H1 (cell line): ENCODE measurements at regions not wholly inside any gene's neighbourhood (a gene's known extent, or its start where the extent isn't known, plus 50 kb on each side); places are given as distances from the start of the nearest gene placed in this dataset.
A peak's percentile ranks its signal among the peaks of the same experiment; 100 is the strongest.

Experiments used
- CTCF ChIA-PET: fragments of 300-600 bp; sonication (Branson Sonifier 250); formaldehyde crosslinking; loops from one replicate; lab custom pipeline; 2021; ENCODE audit not compliant: partially characterized antibody; lab: Charles Lee
- POLR2A ChIA-PET: fragments of 300-600 bp; sonication (Branson Sonifier 250); formaldehyde crosslinking; loops from one replicate; lab custom pipeline; 2021; ENCODE audit warnings: inconsistent platforms; ENCODE audit not compliant: partially characterized antibody; lab: Charles Lee
- DNase-seq, 2 experiments: peaks; one replicate each; pipeline versions ENCODE4 v3.0.0 to v3.0.0-alpha.2; 2010 to 2022; ENCODE audit warnings: low spot score in 2 of 2, low read depth in 1 of 2, mixed read lengths in 1 of 2
- FAIRE-seq: peaks from 2 replicates; lab custom pipeline; 2011; peaks lifted over from hg19 to GRCh38; lab: Jason Lieb, UNC
- H2AFZ ChIP-seq: 2 replicates; pipeline ENCODE4 v1.8.1; 2012; ENCODE audit warnings: low read length, inconsistent platforms
- H2AK5ac ChIP-seq: 2 replicates; pipeline ENCODE4 v1.6.1; 2013; ENCODE audit warnings: low read depth, low read length
- H2BK120ac ChIP-seq: replicated peaks from 2 replicates; pipeline ENCODE3; 2013; ENCODE audit warnings: low read depth, low read length, inconsistent platforms
- H2BK12ac ChIP-seq: 2 replicates; pipeline ENCODE4 v1.6.1; 2013; ENCODE audit warnings: low read depth, low read length
- H2BK15ac ChIP-seq: 2 replicates; pipeline ENCODE4 v1.6.1; 2013; ENCODE audit warnings: low read length
- H2BK20ac ChIP-seq: 2 replicates; pipeline ENCODE4 v1.6.1; 2013; ENCODE audit warnings: low read length
- H2BK5ac ChIP-seq: 2 replicates; pipeline ENCODE4 v1.6.1; 2013; ENCODE audit warnings: low read depth, low read length
- H3K14ac ChIP-seq: 2 replicates; pipeline ENCODE4 v1.6.1; 2013; ENCODE audit warnings: inconsistent platforms; ENCODE audit not compliant: insufficient read length
- H3K18ac ChIP-seq: 2 replicates; pipeline ENCODE4 v1.6.1; 2013; ENCODE audit warnings: low read length; ENCODE audit errors: extremely low read depth
- H3K23ac ChIP-seq: 2 replicates; pipeline ENCODE4 v1.6.1; 2013; ENCODE audit warnings: inconsistent platforms; ENCODE audit not compliant: insufficient read length
- H3K23me2 ChIP-seq: 2 replicates; pipeline ENCODE4 v1.6.1; 2013; ENCODE audit warnings: low read depth, low read length
- H3K27ac ChIP-seq: 2 replicates; pipeline ENCODE4 v1.6.1; 2011; ENCODE audit warnings: low read depth, low read length, inconsistent platforms
- H3K27me3 ChIP-seq, 4 experiments: replicated peaks in 1 of 4; 1 replicate in 1 of 4; 2 replicates in 3 of 4; pipeline versions ENCODE4 v1.6.1 to v1.8.1; 2011 to 2013; ENCODE audit warnings: low read length in 3 of 4, mild to moderate bottlenecking in 3 of 4, inconsistent platforms in 2 of 4, mixed read lengths in 2 of 4, moderate library complexity in 1 of 4; ENCODE audit not compliant: control insufficient read depth in 3 of 4, insufficient read depth in 3 of 4; ENCODE audit errors: extremely low read depth in 1 of 4
- H3K36me3 ChIP-seq, 4 experiments: 2 replicates each; pipeline versions ENCODE4 v1.6.1 to v1.8.1; 2011 to 2013; ENCODE audit warnings: mild to moderate bottlenecking in 4 of 4, low read length in 3 of 4, moderate library complexity in 2 of 4, control low read depth in 1 of 4, inconsistent platforms in 1 of 4; ENCODE audit not compliant: insufficient read depth in 4 of 4, control insufficient read depth in 2 of 4
- H3K4ac ChIP-seq: replicated peaks from 2 replicates; pipeline ENCODE3; 2013; ENCODE audit warnings: low read length, low read depth, mixed read lengths, inconsistent platforms; ENCODE audit not compliant: insufficient read length
- H3K4me1 ChIP-seq, 4 experiments: replicated peaks in 1 of 4; 1 replicate in 1 of 4; 2 replicates in 3 of 4; pipeline versions ENCODE4 v1.6.1 to v1.8.1; 2011 to 2013; ENCODE audit warnings: low read length in 3 of 4, inconsistent platforms in 2 of 4, mixed read lengths in 1 of 4; ENCODE audit not compliant: insufficient read depth in 4 of 4, control insufficient read depth in 3 of 4
- H3K4me2 ChIP-seq, 2 experiments: 2 replicates each; pipeline versions ENCODE4 v1.6.1 to v1.8.1; 2011 to 2013; ENCODE audit warnings: low read depth in 2 of 2, low read length in 2 of 2, control low read depth in 1 of 2, inconsistent platforms in 1 of 2, mild to moderate bottlenecking in 1 of 2; ENCODE audit not compliant: insufficient read depth in 1 of 2
- H3K4me3 ChIP-seq, 4 experiments: fragments of 200-600, 300-600 bp in 1 of 4; sonication (generic), shearing (Covaris generic), sonication (Bioruptor Twin) in 1 of 4; 2 replicates each; pipeline versions ENCODE4 v1.5.1 to v1.8.1; 2011 to 2016; ENCODE audit warnings: low read length in 4 of 4, low read depth in 3 of 4, control low read depth in 2 of 4, inconsistent platforms in 2 of 4, mild to moderate bottlenecking in 2 of 4, mixed read lengths in 1 of 4, moderate library complexity in 1 of 4; ENCODE audit not compliant: insufficient read depth in 2 of 4; ENCODE audit errors: extremely low read depth in 1 of 4
- H3K56ac ChIP-seq: replicated peaks from 2 replicates; pipeline ENCODE3; 2013; ENCODE audit warnings: low read depth, mild to moderate bottlenecking, mixed read lengths, low read length, inconsistent platforms; ENCODE audit not compliant: insufficient read length
- H3K79me1 ChIP-seq: 2 replicates; pipeline ENCODE4 v1.6.1; 2013; ENCODE audit warnings: low read depth, low read length, control low read depth
- H3K79me2 ChIP-seq, 2 experiments: 2 replicates each; pipeline versions ENCODE4 v1.6.1 to v1.8.1; 2012 to 2013; ENCODE audit warnings: low read length in 2 of 2, mild to moderate bottlenecking in 2 of 2, inconsistent platforms in 1 of 2; ENCODE audit not compliant: insufficient read depth in 2 of 2, control insufficient read depth in 1 of 2
- H3K9ac ChIP-seq, 4 experiments: replicated peaks in 1 of 4; 1 replicate in 1 of 4; 2 replicates in 3 of 4; pipeline versions ENCODE4 v1.6.1 to v1.8.1; 2011 to 2013; ENCODE audit warnings: low read depth in 3 of 4, low read length in 3 of 4, control low read depth in 2 of 4, mild to moderate bottlenecking in 2 of 4, moderate library complexity in 2 of 4, inconsistent platforms in 1 of 4; ENCODE audit errors: extremely low read depth in 1 of 4
- H3K9me3 ChIP-seq, 2 experiments: 2 replicates each; pipeline versions ENCODE4 v1.6.1 to v1.8.1; 2012 to 2013; ENCODE audit warnings: mild to moderate bottlenecking in 2 of 2, moderate library complexity in 2 of 2, control low read depth in 1 of 2, inconsistent platforms in 1 of 2, low read depth in 1 of 2, low read length in 1 of 2, mixed read lengths in 1 of 2; ENCODE audit not compliant: insufficient read depth in 2 of 2
- H4K20me1 ChIP-seq, 2 experiments: replicated peaks in 1 of 2; 2 replicates each; pipeline versions ENCODE3 to v1.8.1; 2011 to 2013; ENCODE audit warnings: inconsistent platforms in 2 of 2, low read length in 2 of 2, mild to moderate bottlenecking in 1 of 2; ENCODE audit not compliant: insufficient read depth in 2 of 2, control insufficient read depth in 1 of 2
- H4K5ac ChIP-seq: 2 replicates; pipeline ENCODE4 v1.6.1; 2013; ENCODE audit warnings: low read length, low read depth, mixed read lengths, inconsistent platforms; ENCODE audit not compliant: insufficient read length
- H4K8ac ChIP-seq: 2 replicates; pipeline ENCODE4 v1.8.0; 2013; ENCODE audit warnings: mild to moderate bottlenecking, moderate library complexity, low read length, inconsistent platforms; ENCODE audit not compliant: insufficient read depth; ENCODE audit errors: extremely low read depth
- H4K91ac ChIP-seq: replicated peaks from 2 replicates; pipeline ENCODE3; 2013; ENCODE audit warnings: low read length, mixed read lengths, inconsistent platforms; ENCODE audit not compliant: insufficient read length
- BACH1 ChIP-seq: IDR thresholded peaks from 2 replicates; pipeline ENCODE4 v1.6.1; 2012; ENCODE audit warnings: low read length, improper control_type of control experiment
- BCL11A ChIP-seq, 2 experiments: IDR thresholded peaks; one replicate each; pipeline ENCODE4 v1.6.1; 2011; ENCODE audit warnings: low read depth in 2 of 2, low read length in 2 of 2, mild to moderate bottlenecking in 2 of 2
- BRCA1 ChIP-seq: IDR thresholded peaks from 2 replicates; pipeline ENCODE4 v1.6.1; 2012; ENCODE audit warnings: low read depth, low read length, improper control_type of control experiment
- CEBPB ChIP-seq: IDR thresholded peaks from 2 replicates; pipeline ENCODE4 v1.6.1; 2012; ENCODE audit warnings: low read depth, low read length
- CHD1 ChIP-seq: IDR thresholded peaks from 2 replicates; pipeline ENCODE4 v1.6.1; 2012; ENCODE audit warnings: low read depth, low read length, improper control_type of control experiment
- GTF2F1 ChIP-seq: IDR thresholded peaks from 2 replicates; pipeline ENCODE4 v1.6.1; 2012; ENCODE audit warnings: low read depth, low read length, improper control_type of control experiment, borderline replicate concordance
- HDAC6 ChIP-seq: IDR thresholded peaks from one replicate; pipeline ENCODE4 v1.7.1; 2012; ENCODE audit warnings: low read depth, mild to moderate bottlenecking, inconsistent platforms, low read length, moderate library complexity
- KDM4A ChIP-seq: IDR thresholded peaks from one replicate; pipeline ENCODE4 v1.7.1; 2012; ENCODE audit warnings: low read depth, mild to moderate bottlenecking, moderate library complexity, low read length, inconsistent platforms; ENCODE audit not compliant: severe bottlenecking
- MAX ChIP-seq: IDR thresholded peaks from 2 replicates; pipeline ENCODE4 v1.6.1; 2012; ENCODE audit warnings: inconsistent platforms
- PHF8 ChIP-seq: fragments of 200-600 bp; sonication (generic); conservative IDR thresholded peaks from 2 replicates; pipeline ENCODE4 v1.7.1; 2012; ENCODE audit warnings: low read depth, mild to moderate bottlenecking, inconsistent platforms, low read length, moderate library complexity
- SP4 ChIP-seq: IDR thresholded peaks from 2 replicates; pipeline ENCODE4 v1.6.1; 2012; ENCODE audit warnings: low read length, inconsistent platforms
- TAF1 ChIP-seq: IDR thresholded peaks from 2 replicates; pipeline ENCODE4 v1.6.1; 2011; ENCODE audit warnings: mild to moderate bottlenecking, low read depth, low read length
- TAF7 ChIP-seq: optimal IDR thresholded peaks from 2 replicates; pipeline ENCODE3; 2011; ENCODE audit warnings: low read depth, mild to moderate bottlenecking, inconsistent platforms, low read length, moderate library complexity, borderline replicate concordance
- TCF12 ChIP-seq: IDR thresholded peaks from 2 replicates; pipeline ENCODE4 v1.6.1; 2011; ENCODE audit warnings: low read depth, mild to moderate bottlenecking, low read length
- WGBS, 2 experiments: shearing (Covaris generic) in 1 of 2; methylation state at CpG; one replicate each; pipeline versions ENCODE4 v1.1.6 to v1.1.7; 2013 to 2015; ENCODE audit warnings: low lambda C conversion rate in 2 of 2, mixed read lengths in 2 of 2, inconsistent platforms in 1 of 2, low coverage in 1 of 2, missing lambda C conversion rate in 1 of 2; ENCODE audit not compliant: insufficient replicate concordance in 2 of 2, insufficient coverage in 1 of 2, insufficient read length in 1 of 2; ENCODE audit errors: extremely low coverage in 1 of 2, missing lambda C conversion rate in 1 of 2; 5-methylcytosine and 5-hydroxymethylcytosine counted together
- TF ChIP-seq, protein P1 (sequence below): IDR thresholded peaks from 2 replicates; pipeline ENCODE4 v1.6.1; 2012; ENCODE audit warnings: inconsistent platforms

DNA sequence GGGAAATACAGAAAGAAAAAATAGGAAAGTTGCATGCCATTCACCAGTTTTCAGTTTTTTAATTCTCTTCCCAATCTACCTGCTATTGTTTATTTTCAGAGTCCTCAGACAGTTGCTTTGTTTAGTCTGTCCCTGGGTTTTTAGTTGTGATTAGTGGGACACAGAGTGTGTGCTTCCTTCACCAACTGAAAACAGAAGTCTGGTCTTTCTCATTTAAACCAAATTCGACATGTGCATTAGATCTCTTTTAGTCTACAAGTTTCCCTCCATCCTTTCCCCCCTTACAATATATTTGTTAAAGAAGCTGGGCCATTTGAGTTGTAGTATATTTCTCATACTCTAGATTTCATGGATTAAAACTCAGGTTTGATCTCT lies 58.7 kb upstream of the STMND1 start:
- no peaks in the 10 kb centered on the region for H4K20me1 ChIP-seq
- FAIRE-seq: no peak
- no peak overlapping the region for H3K14ac ChIP-seq
- no peak overlapping the region for H3K9ac ChIP-seq
- ChIA-PET CTCF (interaction anchor here (0.5 to 1.7 kb wide), 3 partner anchors 47 to 425 kb away, joined by 3 to 5 read pairs (median 3); no protein-coding TSS in a partner anchor), POLR2A (no interaction called here)
- no peak overlapping the region for H3K18ac ChIP-seq
- no peak overlapping the region for H3K56ac ChIP-seq
- H3K79me1 ChIP-seq: no peaks in the 10 kb centered on the region
- no peak overlapping the region for H2BK20ac ChIP-seq
- no peak overlapping the region for H4K91ac ChIP-seq
- H2AFZ ChIP-seq: peak overlapping the region; percentile 63; the same call in 1 of the 2 replicates
- H3K27me3 ChIP-seq: no peaks in the 10 kb centered on the region
- H3K9me3 ChIP-seq: no peaks in the 10 kb centered on the region
- no peak overlapping the region for H3K27ac ChIP-seq
- no peak overlapping the region for H3K4me3 ChIP-seq
- H3K23ac ChIP-seq: no peak overlapping the region
- H2BK5ac ChIP-seq: no peak overlapping the region
- no peaks in the 10 kb centered on the region for H3K4me1 ChIP-seq
- WGBS, 2 experiments: 46% methylated on average over 1 of the region's 1 CpG; no CpG with 5 or more reads in 1 of the 2 experiments
- H2BK12ac ChIP-seq: no peak overlapping the region
- no peak overlapping the region for H2AK5ac ChIP-seq
- no peak overlapping the region for H2BK15ac ChIP-seq
- no peak overlapping the region for H4K5ac ChIP-seq
- H4K8ac ChIP-seq: no peak overlapping the region
- peak overlapping the region in 1 of 2 experiments; percentile 4; a peak in 2 of 4 replicates for H3K4me2 ChIP-seq
- DNase-seq: no peak
- H2BK120ac ChIP-seq: no peak overlapping the region
- H3K23me2 ChIP-seq: no peaks in the 10 kb centered on the region
- no peak overlapping the region for H3K4ac ChIP-seq
- no peaks in the 10 kb centered on the region for H3K79me2 ChIP-seq
- no peaks in the 10 kb centered on the region for H3K36me3 ChIP-seq
- no peak for TF ChIP-seq SP4
- TF ChIP-seq, protein P1, sequence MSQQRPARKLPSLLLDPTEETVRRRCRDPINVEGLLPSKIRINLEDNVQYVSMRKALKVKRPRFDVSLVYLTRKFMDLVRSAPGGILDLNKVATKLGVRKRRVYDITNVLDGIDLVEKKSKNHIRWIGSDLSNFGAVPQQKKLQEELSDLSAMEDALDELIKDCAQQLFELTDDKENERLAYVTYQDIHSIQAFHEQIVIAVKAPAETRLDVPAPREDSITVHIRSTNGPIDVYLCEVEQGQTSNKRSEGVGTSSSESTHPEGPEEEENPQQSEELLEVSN: no peak
- TF ChIP-seq CEBPB: no peak
- TF ChIP-seq PHF8: no peak
- no peak for TF ChIP-seq HDAC6
- TF ChIP-seq TAF1: no peak
- no peak for TF ChIP-seq BACH1
- no peak for TF ChIP-seq KDM4A
- no peak for TF ChIP-seq TCF12
- TF ChIP-seq CHD1: no peak
- TF ChIP-seq MAX: no peak
- TF ChIP-seq GTF2F1: no peak
- no peak for TF ChIP-seq BCL11A (IDR thresholded peaks at IDR 0.05; ENCODE audit: low read depth in 2 of 2, low read length in 2 of 2)
- TF ChIP-seq TAF7: no peak
- no peak for TF ChIP-seq BRCA1
